ENCODE measurements at regions not wholly inside any gene's neighbourhood (a gene's known extent, or its start where the extent isn't known, plus 50 kb on each side); places are given as distances from the start of the nearest gene placed in this dataset.

- H3K4me3 ChIP-seq (replicated peaks in 1 of 3; ENCODE audit: insufficient read depth in 1 of 3, low read depth in 2 of 3, low read length in 3 of 3), result no peak overlapping the region
- H3K9me3 ChIP-seq (ENCODE audit: low read length), result no peaks in the 10 kb centered on the region
- in situ Hi-C loops (cut with HindIII; ENCODE audit: extremely low pct_ligation_motif_present, low pct_unique_long_range_greater_than_20kb), result no loop called here
- H3K27ac ChIP-seq (ENCODE audit: extremely low read length, insufficient read depth, low read length), result no peak overlapping the region
- WGBS (ENCODE audit: low lambda C conversion rate), result 4% methylated on average over 2 of the region's 2 CpGs
- no peaks in the 10 kb centered on the region for H3K36me3 ChIP-seq (replicated peaks in 1 of 2; ENCODE audit: control insufficient read depth in 1 of 2, insufficient read depth in 2 of 2, low read length in 2 of 2)
- H3K27me3 ChIP-seq (ENCODE audit: control insufficient read depth in 1 of 2, insufficient read depth in 2 of 2, low read length in 2 of 2), result no peaks in the 10 kb centered on the region; a peak in 1 of 5 replicates
- no peak overlapping the region for H2AFZ ChIP-seq (ENCODE audit: low read length)
- CTCF ChIA-PET (ENCODE audit: low intra/inter-chr PET ratio, low total read pairs), result no interaction called here
- ATAC-seq (no peak), FAIRE-seq (no peak), DNase-seq (ENCODE audit: low spot score) (no peak)
- no peak overlapping the region for H3K4me2 ChIP-seq (ENCODE audit: low read depth, low read length)
- no TSS peak for BruUV-seq (replicated peaks)
- H3K4me1 ChIP-seq (ENCODE audit: insufficient read depth, low read length), result no peaks in the 10 kb centered on the region
- no peaks in the 10 kb centered on the region for H4K20me1 ChIP-seq (ENCODE audit: insufficient read depth, low read length)
- POLR2A ChIA-PET, result no interaction called here
- H3K9ac ChIP-seq (ENCODE audit: insufficient read depth, low read depth, low read length), result no peak overlapping the region
- H3K79me2 ChIP-seq (ENCODE audit: insufficient read depth, low read length), result no peaks in the 10 kb centered on the region
- intact Hi-C loops (cut with micrococcal nuclease; ENCODE audit: unreplicated experiment), result no loop called here
- TF ChIP-seq ZNF510 (CRISPR knock-in tag; IDR thresholded peaks at IDR 0.05; ENCODE audit: low read depth) (no peak), SNAPC4 (CRISPR knock-in tag; IDR thresholded peaks at IDR 0.05) (no peak), AFF4 (CRISPR knock-in tag; IDR thresholded peaks at IDR 0.05) (no peak), ZNF260 (CRISPR knock-in tag; IDR thresholded peaks at IDR 0.05; ENCODE audit: borderline replicate concordance, low read depth) (no peak), AHDC1 (CRISPR knock-in tag; IDR thresholded peaks at IDR 0.05; ENCODE audit: borderline replicate concordance) (no peak), BATF2 (CRISPR knock-in tag; IDR thresholded peaks at IDR 0.05) (no peak), MIXL1 (CRISPR knock-in tag; IDR thresholded peaks at IDR 0.05) (no peak), ZNF326 (CRISPR knock-in tag; IDR thresholded peaks at IDR 0.05; ENCODE audit: borderline replicate concordance) (no peak), ISX (CRISPR knock-in tag; conservative IDR thresholded peaks at IDR 0.05) (no peak), NRL (CRISPR knock-in tag; IDR thresholded peaks at IDR 0.05; ENCODE audit: borderline replicate concordance) (no peak)
Observed at GRCh38 chr1:101420406-101420805, 183.6 kb downstream of the S1PR1 start.

All from HepG2 (cell line).